Neuronal stem cell (in vitro differentiated cells): ENCODE measurements at regions not wholly inside any gene's neighbourhood (a gene's known extent, or its start where the extent isn't known, plus 50 kb on each side); places are given as distances from the start of the nearest gene placed in this dataset.

Source experiments
- DNase-seq: peaks from one replicate; pipeline ENCODE4 v3.0.0-alpha.2; 2013; ENCODE audit warnings: low spot score
- H2AFZ ChIP-seq: one replicate; pipeline ENCODE4 v1.6.1; 2013; ENCODE audit warnings: mild to moderate bottlenecking, low read length, inconsistent platforms
- H2AK5ac ChIP-seq: 2 replicates; pipeline ENCODE4 v1.6.1; 2013; ENCODE audit warnings: low read depth, mild to moderate bottlenecking, inconsistent platforms, low read length, moderate library complexity, mixed read lengths
- H2BK120ac ChIP-seq: 2 replicates; pipeline ENCODE4 v1.6.1; 2013; ENCODE audit warnings: low read depth, mild to moderate bottlenecking, inconsistent platforms, low read length, moderate library complexity, mixed read lengths
- H2BK12ac ChIP-seq: one replicate; pipeline ENCODE4 v1.6.1; 2013; ENCODE audit warnings: low read length, inconsistent platforms
- H2BK15ac ChIP-seq: 2 replicates; pipeline ENCODE4 v1.6.1; 2013; ENCODE audit warnings: mild to moderate bottlenecking, low read length, inconsistent platforms, mixed read lengths
- H2BK5ac ChIP-seq: one replicate; pipeline ENCODE4 v1.6.1; 2013; ENCODE audit warnings: inconsistent platforms, mild to moderate bottlenecking, low read length, moderate library complexity
- H3K14ac ChIP-seq: one replicate; pipeline ENCODE4 v1.6.1; 2013; ENCODE audit warnings: low read length, inconsistent platforms
- H3K18ac ChIP-seq: 2 replicates; pipeline ENCODE4 v1.6.1; 2013; ENCODE audit warnings: low read length, inconsistent platforms
- H3K23ac ChIP-seq: 2 replicates; pipeline ENCODE4 v1.6.1; 2013; ENCODE audit warnings: low read depth, mild to moderate bottlenecking, mixed read lengths, low read length, inconsistent platforms; ENCODE audit not compliant: poor library complexity
- H3K27ac ChIP-seq: replicated peaks from 3 replicates; pipeline ENCODE4 v1.5.1; 2013; ENCODE audit warnings: low read length, inconsistent platforms
- H3K27me3 ChIP-seq, 3 experiments: 2 replicates each; pipeline ENCODE4 v1.6.1; 2013; ENCODE audit warnings: low read length in 3 of 3, mild to moderate bottlenecking in 2 of 3, inconsistent platforms in 1 of 3, low read depth in 1 of 3, mixed read lengths in 1 of 3, moderate library complexity in 1 of 3; ENCODE audit not compliant: control insufficient read depth in 3 of 3, insufficient read depth in 3 of 3
- H3K36me3 ChIP-seq, 2 donors: replicated peaks in 1 of 2; 2 replicates each; pipeline ENCODE4 v1.6.1; 2013; ENCODE audit warnings: low read length in 2 of 2; ENCODE audit not compliant: control insufficient read depth in 2 of 2, insufficient read depth in 2 of 2
- H3K4ac ChIP-seq: 2 replicates; pipeline ENCODE4 v1.6.1; 2013; ENCODE audit warnings: inconsistent platforms, mild to moderate bottlenecking, low read length, moderate library complexity
- H3K4me1 ChIP-seq, 2 donors: 1 replicate in 1 of 2; 2 replicates in 1 of 2; pipeline ENCODE4 v1.6.1; 2013; ENCODE audit warnings: low read length in 2 of 2, low read depth in 1 of 2; ENCODE audit not compliant: control insufficient read depth in 2 of 2, insufficient read depth in 1 of 2
- H3K4me2 ChIP-seq: one replicate; pipeline ENCODE4 v1.6.1; 2013; ENCODE audit warnings: mild to moderate bottlenecking, low read length, inconsistent platforms; ENCODE audit not compliant: insufficient read depth, poor library complexity, severe bottlenecking
- H3K4me3 ChIP-seq, 2 donors: 2 replicates each; pipeline ENCODE4 v1.5.1; 2013; ENCODE audit warnings: low read length in 2 of 2, mild to moderate bottlenecking in 2 of 2, inconsistent platforms in 1 of 2, moderate library complexity in 1 of 2
- H3K79me1 ChIP-seq: one replicate; pipeline ENCODE4 v1.6.1; 2013; ENCODE audit warnings: low read depth, mild to moderate bottlenecking, inconsistent platforms, low read length, moderate library complexity
- H3K9ac ChIP-seq: one replicate; pipeline ENCODE4 v1.6.1; 2013; ENCODE audit warnings: mild to moderate bottlenecking, low read depth, low read length, inconsistent platforms; ENCODE audit not compliant: poor library complexity
- H3K9me3 ChIP-seq, 2 donors: replicated peaks in 1 of 2; 2 replicates each; pipeline versions ENCODE3 to v1.6.1; 2013; ENCODE audit warnings: low read length in 2 of 2, mild to moderate bottlenecking in 2 of 2, inconsistent platforms in 1 of 2, low read depth in 1 of 2, mixed read lengths in 1 of 2, moderate library complexity in 1 of 2; ENCODE audit not compliant: control insufficient read depth in 2 of 2, insufficient read depth in 1 of 2
- H4K8ac ChIP-seq: one replicate; pipeline ENCODE4 v1.6.1; 2013; ENCODE audit warnings: low read depth, mild to moderate bottlenecking, inconsistent platforms, low read length, moderate library complexity
- H4K91ac ChIP-seq: one replicate; pipeline ENCODE4 v1.6.1; 2013; ENCODE audit warnings: low read length, low read depth, mild to moderate bottlenecking, inconsistent platforms; ENCODE audit not compliant: poor library complexity
- WGBS, 2 donors: extraction: QIAGEN DNeasy Blood & Tissue Kit; methylation state at CpG; one replicate each; pipeline ENCODE4 v1.1.7; 2013; ENCODE audit warnings: missing lambda C conversion rate in 2 of 2, mixed read lengths in 1 of 2; ENCODE audit not compliant: insufficient read length in 2 of 2, insufficient replicate concordance in 1 of 2; ENCODE audit errors: extremely low coverage in 2 of 2; 5-methylcytosine and 5-hydroxymethylcytosine counted together

DNA sequence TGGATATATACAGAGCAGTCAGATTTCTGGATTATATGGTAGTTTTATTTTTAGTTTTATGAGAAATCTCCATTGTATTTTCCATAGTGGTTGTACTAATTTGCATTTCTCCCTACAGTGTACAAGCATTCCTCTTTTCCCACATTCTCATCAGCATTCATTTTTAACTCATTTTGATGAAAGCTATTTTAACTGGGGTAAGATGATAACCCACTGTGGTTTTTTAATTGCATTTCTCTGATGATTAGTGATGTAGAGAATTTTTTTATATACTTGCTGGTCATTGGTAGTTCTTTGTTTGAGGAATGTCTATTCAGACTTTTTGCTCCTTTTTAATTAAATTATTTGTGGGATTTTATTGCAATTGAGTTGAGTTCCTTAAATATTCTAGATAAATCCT lies 903.6 kb downstream of the DIPK2A start:
- Histone ChIP-seq H3K18ac (no peak overlapping the region), H3K9ac (no peak overlapping the region), H3K27me3 (no peaks in the 10 kb centered on the region), H3K23ac (no peak overlapping the region), H2AFZ (no peak overlapping the region), H2BK5ac (no peak overlapping the region), H4K91ac (no peak overlapping the region), H3K9me3 (no peaks in the 10 kb centered on the region), H2BK15ac (no peak overlapping the region), H3K27ac (no peak overlapping the region), H3K4me2 (no peak overlapping the region), H2AK5ac (no peak overlapping the region), H3K4me1 (no peaks in the 10 kb centered on the region), H2BK120ac (no peak overlapping the region), H3K14ac (no peak overlapping the region), H4K8ac (no peak overlapping the region), H3K4ac (no peak overlapping the region), H3K4me3 (no peak overlapping the region), H3K36me3 (no peaks in the 10 kb centered on the region), H2BK12ac (no peak overlapping the region), H3K79me1 (no peaks in the 10 kb centered on the region)
- DNase-seq: no peak

DNA sequence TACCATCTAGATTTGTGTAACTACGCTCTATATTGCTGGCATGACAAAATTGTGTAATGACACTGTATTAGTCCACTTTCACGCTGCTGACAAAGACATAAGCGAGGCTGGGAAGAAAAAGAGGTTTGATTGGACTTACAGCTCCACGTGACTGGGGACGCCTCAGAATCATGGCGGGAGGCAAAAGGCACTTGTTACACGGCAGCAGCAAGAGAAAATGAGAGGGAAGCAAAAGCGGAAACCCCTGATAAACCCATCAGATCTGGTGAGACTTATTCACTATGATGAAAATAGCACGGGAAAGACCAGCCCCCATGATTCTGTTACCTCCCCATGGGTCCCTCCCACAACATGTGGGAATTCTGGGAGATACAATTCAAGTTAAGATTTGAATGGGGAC lies 905.7 kb downstream of the DIPK2A start:
- Histone ChIP-seq H3K9ac (no peak overlapping the region), H4K8ac (no peak overlapping the region), H2BK120ac (no peak overlapping the region), H3K18ac (no peak overlapping the region), H3K4me2 (no peak overlapping the region), H2AK5ac (no peak overlapping the region), H4K91ac (no peak overlapping the region), H2BK15ac (no peak overlapping the region), H3K27me3 (no peaks in the 10 kb centered on the region), H3K36me3 (no peaks in the 10 kb centered on the region), H3K4me3 (peak overlapping the region in 1 of 2 donors; percentile 47), H3K4me1 (no peaks in the 10 kb centered on the region), H3K14ac (no peak overlapping the region), H3K79me1 (no peaks in the 10 kb centered on the region), H2BK12ac (no peak overlapping the region), H3K9me3 (no peaks in the 10 kb centered on the region), H2BK5ac (no peak overlapping the region), H3K27ac (no peak overlapping the region), H2AFZ (no peak overlapping the region), H3K23ac (no peak overlapping the region), H3K4ac (no peak overlapping the region)
- no peak for DNase-seq
- WGBS, 2 donors: no CpG with 5 or more reads among the region's 9 CpGs

DNA sequence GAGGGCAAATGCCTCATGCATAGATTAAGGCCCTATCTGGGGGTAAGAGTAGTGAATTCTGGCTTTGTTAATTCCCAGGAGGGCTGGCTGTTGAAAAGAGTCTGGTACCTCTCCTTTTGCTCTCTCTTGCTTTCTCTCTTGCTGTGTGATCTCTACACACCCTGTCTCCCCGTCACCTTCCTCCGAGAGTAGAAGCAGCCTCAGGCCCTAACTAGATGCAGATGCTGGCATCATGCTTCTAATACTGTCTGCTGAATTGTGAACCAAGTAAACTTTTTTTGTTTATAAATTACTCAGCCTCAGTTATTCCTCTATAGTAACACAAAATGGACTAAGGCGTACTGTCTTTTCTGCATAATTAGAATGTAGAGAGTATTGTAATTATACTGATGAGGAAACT lies 908.1 kb downstream of the DIPK2A start:
- Histone ChIP-seq H3K4me2 (no peak overlapping the region), H2BK15ac (no peak overlapping the region), H3K4me3 (no peak overlapping the region), H2BK120ac (no peak overlapping the region), H2AFZ (no peak overlapping the region), H3K14ac (no peak overlapping the region), H2AK5ac (no peak overlapping the region), H3K23ac (no peak overlapping the region), H2BK12ac (no peak overlapping the region), H4K8ac (no peak overlapping the region), H3K9ac (no peak overlapping the region), H3K27me3 (no peaks in the 10 kb centered on the region), H3K4ac (no peak overlapping the region), H3K9me3 (no peaks in the 10 kb centered on the region), H4K91ac (no peak overlapping the region), H2BK5ac (no peak overlapping the region), H3K4me1 (no peaks in the 10 kb centered on the region), H3K36me3 (no peaks in the 10 kb centered on the region), H3K27ac (no peak overlapping the region), H3K79me1 (no peaks in the 10 kb centered on the region), H3K18ac (no peak overlapping the region)
- no CpG with 5 or more reads among the region's 3 CpGs for WGBS, 2 donors
- DNase-seq: no peak

DNA sequence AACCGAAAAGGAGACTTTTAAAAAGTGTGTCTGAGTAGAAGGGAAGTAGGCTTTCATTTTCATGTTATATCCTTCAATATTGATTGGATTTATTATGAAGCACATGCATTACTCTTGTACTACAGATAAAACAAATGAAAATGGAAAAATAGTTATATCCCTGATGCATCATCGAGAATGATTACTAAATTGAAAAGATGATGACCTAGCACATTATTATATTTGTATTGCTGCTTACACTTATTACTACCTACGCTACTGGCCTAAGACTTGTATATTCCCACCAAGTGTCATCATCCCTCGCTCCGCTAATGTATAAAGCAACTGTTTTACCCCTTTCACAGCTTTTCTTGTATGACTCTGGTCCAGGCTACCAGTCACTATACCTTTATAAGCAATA lies 922.4 kb downstream of the DIPK2A start:
- Histone ChIP-seq H2BK5ac (no peak overlapping the region), H3K14ac (no peak overlapping the region), H4K8ac (no peak overlapping the region), H3K79me1 (no peaks in the 10 kb centered on the region), H2AFZ (peak overlapping the region; percentile 65), H2BK120ac (no peak overlapping the region), H3K4me1 (peaks cover 0 to 5% of the 10 kb centered on the region in 2 donors), H2AK5ac (no peak overlapping the region), H3K4me2 (no peak overlapping the region), H3K9me3 (peaks cover 0 to 2% of the 10 kb centered on the region in 2 donors), H3K9ac (no peak overlapping the region), H2BK12ac (no peak overlapping the region), H3K4ac (no peak overlapping the region), H3K27ac (no peak overlapping the region), H3K4me3 (no peak overlapping the region), H2BK15ac (no peak overlapping the region), H3K36me3 (no peaks in the 10 kb centered on the region), H3K23ac (no peak overlapping the region), H3K18ac (no peak overlapping the region), H3K27me3 (no peaks in the 10 kb centered on the region), H4K91ac (no peak overlapping the region)
- no CpG with 5 or more reads among the region's 5 CpGs for WGBS, 2 donors
- DNase-seq: no peak
